Peyer's patch (tissue), 4 donors: ENCODE measurements at regions not wholly inside any gene's neighbourhood (a gene's known extent, or its start where the extent isn't known, plus 50 kb on each side); places are given as distances from the start of the nearest gene placed in this dataset.

ENCODE experiments used
- POLR2A ChIP-seq, 2 donors: fragments of 450-650 bp; IDR thresholded peaks; one replicate each; pipeline ENCODE4 v1.5.1; 2017; ENCODE audit warnings: antibody characterized with exemption in 2 of 2, mild to moderate bottlenecking in 2 of 2, moderate library complexity in 2 of 2
- TF ChIP-seq, protein P1 (sequence below), 6 experiments: fragments of 450-650 bp in 4 of 6; fragments of 200-600 bp in 2 of 6; sonication (generic) in 1 of 6; IDR thresholded peaks; one replicate each; pipeline ENCODE4 v1.5.1; 2017 to 2019; ENCODE audit warnings: antibody characterized with exemption in 6 of 6, mild to moderate bottlenecking in 3 of 6, moderate library complexity in 1 of 6

DNA sequence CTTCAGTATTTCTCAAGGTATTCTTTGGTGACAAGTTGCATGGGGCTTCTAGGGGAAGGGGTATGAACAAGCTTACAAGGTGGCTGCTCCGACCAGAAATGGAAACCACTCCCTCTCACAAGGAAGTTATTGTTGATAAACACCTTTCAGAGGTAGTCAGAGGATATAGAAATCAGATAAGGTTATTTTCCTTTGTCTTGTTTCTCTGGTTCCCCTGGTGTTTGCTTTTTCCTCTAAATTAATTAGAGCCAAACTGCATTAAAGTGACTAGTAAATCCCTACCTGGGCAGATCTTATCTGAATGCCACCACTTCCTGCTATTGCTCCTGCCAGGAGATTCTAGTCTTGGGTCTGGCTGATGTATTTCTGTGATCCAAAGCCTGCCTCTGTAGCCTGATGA is 725.4 kb downstream of the INHBA start:
- TF ChIP-seq, protein P1, sequence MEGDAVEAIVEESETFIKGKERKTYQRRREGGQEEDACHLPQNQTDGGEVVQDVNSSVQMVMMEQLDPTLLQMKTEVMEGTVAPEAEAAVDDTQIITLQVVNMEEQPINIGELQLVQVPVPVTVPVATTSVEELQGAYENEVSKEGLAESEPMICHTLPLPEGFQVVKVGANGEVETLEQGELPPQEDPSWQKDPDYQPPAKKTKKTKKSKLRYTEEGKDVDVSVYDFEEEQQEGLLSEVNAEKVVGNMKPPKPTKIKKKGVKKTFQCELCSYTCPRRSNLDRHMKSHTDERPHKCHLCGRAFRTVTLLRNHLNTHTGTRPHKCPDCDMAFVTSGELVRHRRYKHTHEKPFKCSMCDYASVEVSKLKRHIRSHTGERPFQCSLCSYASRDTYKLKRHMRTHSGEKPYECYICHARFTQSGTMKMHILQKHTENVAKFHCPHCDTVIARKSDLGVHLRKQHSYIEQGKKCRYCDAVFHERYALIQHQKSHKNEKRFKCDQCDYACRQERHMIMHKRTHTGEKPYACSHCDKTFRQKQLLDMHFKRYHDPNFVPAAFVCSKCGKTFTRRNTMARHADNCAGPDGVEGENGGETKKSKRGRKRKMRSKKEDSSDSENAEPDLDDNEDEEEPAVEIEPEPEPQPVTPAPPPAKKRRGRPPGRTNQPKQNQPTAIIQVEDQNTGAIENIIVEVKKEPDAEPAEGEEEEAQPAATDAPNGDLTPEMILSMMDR (IDR thresholded peaks at IDR 0.05) = no peak
- TF ChIP-seq POLR2A (IDR thresholded peaks at IDR 0.05) = no peak
